Activated CD8-positive, alpha-beta T cell treated with anti-CD3 and anti-CD28 coated beads for 36 hours (primary cell): ENCODE measurements at regions not wholly inside any gene's neighbourhood (a gene's known extent, or its start where the extent isn't known, plus 50 kb on each side); places are given as distances from the start of the nearest gene placed in this dataset.

Experiments used
- ATAC-seq: fragments of 200-7000 bp; cut with Tn5 transposase; one replicate; pipeline ENCODE4 v1.10.0; 2021; ENCODE audit warnings: mild to moderate bottlenecking, moderate library complexity
- CTCF ChIA-PET: fragments of 350-600 bp; sonication (Branson Sonifier 250); formaldehyde crosslinking; loops from one replicate; lab custom pipeline; 2021; ENCODE audit warnings: antibody characterized with exemption; lab: Charles Lee
- POLR2A ChIA-PET: fragments of 350-600 bp; sonication (Branson Sonifier 250); formaldehyde crosslinking; loops from one replicate; lab custom pipeline; 2021; ENCODE audit warnings: antibody characterized with exemption; lab: Charles Lee
- DNase-seq: peaks from one replicate; pipeline ENCODE4 v3.0.0-alpha.2; 2020
- H3K27ac Mint-ChIP-seq: one replicate; pipeline ENCODE4 v1.8.0; 2021; ENCODE audit warnings: mild to moderate bottlenecking, mixed read lengths
- H3K27me3 Mint-ChIP-seq: one replicate; pipeline ENCODE4 v1.8.0; 2021; ENCODE audit warnings: mixed read lengths
- H3K36me3 Mint-ChIP-seq: one replicate; pipeline ENCODE4 v1.8.0; 2021; ENCODE audit warnings: low read depth, mixed read lengths
- H3K4me1 Mint-ChIP-seq: one replicate; pipeline ENCODE4 v1.8.0; 2021; ENCODE audit warnings: low read depth, mixed read lengths
- H3K4me3 Mint-ChIP-seq: one replicate; pipeline ENCODE4 v1.8.0; 2021; ENCODE audit warnings: mild to moderate bottlenecking, moderate library complexity, mixed read lengths
- H3K9me3 Mint-ChIP-seq: one replicate; pipeline ENCODE4 v1.8.0; 2021; ENCODE audit warnings: mixed read lengths
- CTCF ChIP-seq: fragments of 200-600 bp; IDR thresholded peaks from one replicate; pipeline ENCODE4 v1.8.0; 2022; ENCODE audit warnings: antibody characterized with exemption, mild to moderate bottlenecking
- intact Hi-C: fragments of 100-400 bp; cut with micrococcal nuclease; formaldehyde crosslinking; loops from one replicate; pipeline ENCODE4 v1.10.0; 2022

- CTCF ChIA-PET = no interaction called here
Observed at GRCh38 chr2:216289470-216289869, 82.8 kb downstream of the MARCHF4 start.

GRCh38 chr2:216287251-216287650 is 85.0 kb downstream of the MARCHF4 start:
- ATAC-seq = no peak
- Mint-ChIP-seq H3K4me1 (no peaks in the 10 kb centered on the region), H3K27me3 (no peaks in the 10 kb centered on the region), H3K9me3 (no peaks in the 10 kb centered on the region), H3K27ac (no peak overlapping the region), H3K36me3 (no peaks in the 10 kb centered on the region), H3K4me3 (no peak overlapping the region)
- no peak for DNase-seq
- ChIA-PET CTCF (interaction anchor here (0.9 to 1.4 kb wide), 2 partner anchors 21 to 42 kb away, joined by 3 read pairs; no protein-coding TSS in a partner anchor), POLR2A (no interaction called here)
- TF ChIP-seq CTCF = no peak
- intact Hi-C loops = no loop called here

More at GRCh38 chr2:216289470-216289869, 82.8 kb downstream of the MARCHF4 start:
- no peaks in the 10 kb centered on the region for H3K4me1 Mint-ChIP-seq
- no peaks in the 10 kb centered on the region for H3K36me3 Mint-ChIP-seq
- TF ChIP-seq CTCF = no peak
- no peak overlapping the region for H3K27ac Mint-ChIP-seq
- H3K4me3 Mint-ChIP-seq = no peak overlapping the region
- H3K9me3 Mint-ChIP-seq = no peaks in the 10 kb centered on the region
- ATAC-seq = no peak
- POLR2A ChIA-PET = interaction anchor here (0.6 kb wide), 1 partner anchor 148 kb away, joined by 3 read pairs; no protein-coding TSS in a partner anchor
- no peaks in the 10 kb centered on the region for H3K27me3 Mint-ChIP-seq
- intact Hi-C loops = no loop called here
- DNase-seq = no peak

- H3K4me1 Mint-ChIP-seq = no peaks in the 10 kb centered on the region
- POLR2A ChIA-PET = no interaction called here
- H3K36me3 Mint-ChIP-seq = no peaks in the 10 kb centered on the region
- no peak overlapping the region for H3K4me3 Mint-ChIP-seq
- H3K27ac Mint-ChIP-seq = no peak overlapping the region
- intact Hi-C loops = no loop called here
- ATAC-seq (no peak), DNase-seq (no peak)
- CTCF ChIA-PET = interaction anchor here (0.9 to 1.4 kb wide), 2 partner anchors 21 to 43 kb away, joined by 3 read pairs; no protein-coding TSS in a partner anchor
- H3K9me3 Mint-ChIP-seq = no peaks in the 10 kb centered on the region
- H3K27me3 Mint-ChIP-seq = no peaks in the 10 kb centered on the region
- TF ChIP-seq CTCF = no peak
Observed at GRCh38 chr2:216286616-216287231, 85.6 kb downstream of the MARCHF4 start.

GRCh38 chr2:216285701-216286100 is 86.6 kb downstream of the MARCHF4 start:
- Mint-ChIP-seq H3K9me3 (no peaks in the 10 kb centered on the region), H3K27me3 (no peaks in the 10 kb centered on the region), H3K36me3 (no peaks in the 10 kb centered on the region), H3K4me1 (no peaks in the 10 kb centered on the region), H3K27ac (no peak overlapping the region), H3K4me3 (no peak overlapping the region)
- TF ChIP-seq CTCF = no peak
- no peak for DNase-seq
- no peak for ATAC-seq
- ChIA-PET CTCF (interaction anchor here (1.0 to 1.4 kb wide), 2 partner anchors 22 to 119 kb away, joined by 3 read pairs; no protein-coding TSS in a partner anchor), POLR2A (no interaction called here)
- intact Hi-C loops = no loop called here

- Mint-ChIP-seq H3K27me3 (no peaks in the 10 kb centered on the region), H3K4me3 (no peak overlapping the region), H3K27ac (no peak overlapping the region), H3K36me3 (no peaks in the 10 kb centered on the region), H3K4me1 (no peaks in the 10 kb centered on the region), H3K9me3 (no peaks in the 10 kb centered on the region)
- DNase-seq (no peak), ATAC-seq (no peak)
- ChIA-PET CTCF (interaction anchor here (1.0 to 1.7 kb wide), 3 partner anchors 9 to 79 kb away, joined by 3 to 8 read pairs (median 3); no protein-coding TSS in a partner anchor), POLR2A (interaction anchor here (0.6 to 1.3 kb wide), 3 partner anchors 16 to 82 kb away, joined by 3 to 4 read pairs (median 4); no protein-coding TSS in a partner anchor)
- intact Hi-C loops = no loop called here
- no peak for TF ChIP-seq CTCF
Observed at GRCh38 chr2:216284708-216285107, 87.6 kb downstream of the MARCHF4 start.
